HCT116 (cell line): ENCODE measurements at regions not wholly inside any gene's neighbourhood (a gene's known extent, or its start where the extent isn't known, plus 50 kb on each side); places are given as distances from the start of the nearest gene placed in this dataset.

Experiments
- EZH2phosphoT487 ChIP-seq: fragments of 200-600 bp; IDR thresholded peaks from 2 replicates; pipeline ENCODE4 v1.6.1; 2018; ENCODE audit warnings: antibody characterized with exemption, borderline replicate concordance
- POLR2AphosphoS5 ChIP-seq: IDR thresholded peaks from 2 replicates; pipeline ENCODE4 v1.6.1; 2011; ENCODE audit warnings: mild to moderate bottlenecking, low read depth, low read length, moderate library complexity
- TF ChIP-seq, protein P1 (sequence below), 3 experiments: fragments of 200-600 bp in 1 of 3; sonication (generic) in 1 of 3; IDR thresholded peaks in 2 of 3; conservative IDR thresholded peaks in 1 of 3; 2 replicates each; pipeline ENCODE4 v1.5.1; 2012 to 2017; ENCODE audit warnings: low read depth in 2 of 3, low read length in 2 of 3, antibody characterized with exemption in 1 of 3, borderline replicate concordance in 1 of 3, control low read depth in 1 of 3, mild to moderate bottlenecking in 1 of 3, mixed read lengths in 1 of 3, mixed run types in 1 of 3, moderate library complexity in 1 of 3; ENCODE audit not compliant: insufficient read depth in 1 of 3

DNA sequence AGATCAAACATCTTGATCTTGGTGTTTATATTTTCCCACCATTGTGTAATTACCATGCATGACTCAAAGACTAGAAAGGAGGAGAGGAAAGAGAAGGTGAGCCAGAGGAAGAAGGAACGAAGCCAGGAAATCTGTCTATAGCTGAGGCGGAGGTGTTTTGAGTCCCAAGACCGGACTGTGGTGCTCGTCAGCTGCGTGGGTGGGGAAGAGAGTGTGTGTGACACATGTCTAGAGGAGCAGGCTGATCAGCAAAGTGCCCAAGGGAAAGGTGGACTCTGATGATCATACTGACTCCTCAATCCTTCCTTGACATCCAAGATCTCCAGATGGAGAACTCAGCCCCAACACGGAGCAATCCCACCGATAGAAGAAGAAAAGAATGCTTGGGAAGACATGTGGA is 189.5 kb upstream of the MINDY3 start:
- TF ChIP-seq, protein P1, sequence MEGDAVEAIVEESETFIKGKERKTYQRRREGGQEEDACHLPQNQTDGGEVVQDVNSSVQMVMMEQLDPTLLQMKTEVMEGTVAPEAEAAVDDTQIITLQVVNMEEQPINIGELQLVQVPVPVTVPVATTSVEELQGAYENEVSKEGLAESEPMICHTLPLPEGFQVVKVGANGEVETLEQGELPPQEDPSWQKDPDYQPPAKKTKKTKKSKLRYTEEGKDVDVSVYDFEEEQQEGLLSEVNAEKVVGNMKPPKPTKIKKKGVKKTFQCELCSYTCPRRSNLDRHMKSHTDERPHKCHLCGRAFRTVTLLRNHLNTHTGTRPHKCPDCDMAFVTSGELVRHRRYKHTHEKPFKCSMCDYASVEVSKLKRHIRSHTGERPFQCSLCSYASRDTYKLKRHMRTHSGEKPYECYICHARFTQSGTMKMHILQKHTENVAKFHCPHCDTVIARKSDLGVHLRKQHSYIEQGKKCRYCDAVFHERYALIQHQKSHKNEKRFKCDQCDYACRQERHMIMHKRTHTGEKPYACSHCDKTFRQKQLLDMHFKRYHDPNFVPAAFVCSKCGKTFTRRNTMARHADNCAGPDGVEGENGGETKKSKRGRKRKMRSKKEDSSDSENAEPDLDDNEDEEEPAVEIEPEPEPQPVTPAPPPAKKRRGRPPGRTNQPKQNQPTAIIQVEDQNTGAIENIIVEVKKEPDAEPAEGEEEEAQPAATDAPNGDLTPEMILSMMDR (IDR thresholded peaks at IDR 0.05 in 2 of 3, conservative IDR thresholded peaks at IDR 0.05 in 1 of 3; ENCODE audit: borderline replicate concordance in 1 of 3, insufficient read depth in 1 of 3, low read depth in 2 of 3, low read length in 2 of 3): no peak
- TF ChIP-seq EZH2phosphoT487 (no peak), POLR2AphosphoS5 (no peak)
